NCI-H345 (cell line): ENCODE measurements at regions not wholly inside any gene's neighbourhood (a gene's known extent, or its start where the extent isn't known, plus 50 kb on each side); places are given as distances from the start of the nearest gene placed in this dataset.
"Not testable (repeated sequence)": the region's sequence is repeated elsewhere in the genome, so short reads cannot be mapped to it uniquely, and the experiment has no call there.

Source experiments
- DNase-seq: peaks from one replicate; lab custom pipeline; 2025; lab: John Stamatoyannopoulos, UW

GRCh38 chr3:106078635-106079034 lies 209.8 kb upstream of the CBLB start:
- no peak for DNase-seq

GRCh38 chr3:106082616-106083015 lies 213.8 kb upstream of the CBLB start:
- no peak for DNase-seq

- DNase-seq = no peak
Measured at GRCh38 chr3:106083207-106083606, 214.4 kb upstream of the CBLB start.

GRCh38 chr3:106083854-106084253 lies 215.0 kb upstream of the CBLB start:
- DNase-seq = no peak

GRCh38 chr3:106086038-106086437 lies 217.2 kb upstream of the CBLB start:
- DNase-seq = no peak

GRCh38 chr3:106086636-106087035 lies 217.8 kb upstream of the CBLB start:
- no peak for DNase-seq

- DNase-seq = peak; percentile 5
Measured at GRCh38 chr3:106088304-106088703, 219.5 kb upstream of the CBLB start.

- no peak for DNase-seq
Measured at GRCh38 chr3:106088899-106089298, 220.1 kb upstream of the CBLB start.

- DNase-seq = no peak
Measured at GRCh38 chr3:106089806-106090205, 221.0 kb upstream of the CBLB start.

- no peak for DNase-seq
Measured at GRCh38 chr3:106092792-106093191, 224.0 kb upstream of the CBLB start.

GRCh38 chr3:106093616-106094015 lies 224.8 kb upstream of the CBLB start:
- DNase-seq = no peak

- no peak for DNase-seq
Measured at GRCh38 chr3:106097817-106098435, 229.1 kb upstream of the CBLB start.

GRCh38 chr3:106103383-106103782 lies 234.6 kb upstream of the CBLB start:
- DNase-seq = no peak

- DNase-seq = no peak
Measured at GRCh38 chr3:106104078-106104477, 235.3 kb upstream of the CBLB start.

GRCh38 chr3:106108925-106109324 lies 240.1 kb upstream of the CBLB start:
- no peak for DNase-seq

GRCh38 chr3:106112561-106112960 lies 243.7 kb upstream of the CBLB start:
- DNase-seq = not testable (repeated sequence)

- no peak for DNase-seq
Measured at GRCh38 chr3:106113747-106114146, 244.9 kb upstream of the CBLB start.

GRCh38 chr3:106114220-106114619 lies 245.4 kb upstream of the CBLB start:
- DNase-seq = no peak

- no peak for DNase-seq
Measured at GRCh38 chr3:106114848-106115247, 246.0 kb upstream of the CBLB start.

GRCh38 chr3:106115557-106115956 lies 246.7 kb upstream of the CBLB start:
- no peak for DNase-seq

- no peak for DNase-seq
Measured at GRCh38 chr3:106116733-106117489, 248.1 kb upstream of the CBLB start.

GRCh38 chr3:106117490-106117858 lies 248.7 kb upstream of the CBLB start:
- DNase-seq = no peak

- DNase-seq = no peak
Measured at GRCh38 chr3:106119614-106120082, 250.8 kb upstream of the CBLB start.

- no peak for DNase-seq
Measured at GRCh38 chr3:106120356-106120755, 251.5 kb upstream of the CBLB start.
